RPMI7951 (cell line): ENCODE measurements at regions not wholly inside any gene's neighbourhood (a gene's known extent, or its start where the extent isn't known, plus 50 kb on each side); places are given as distances from the start of the nearest gene placed in this dataset.
"Not testable (repeated sequence)": the region's sequence is repeated elsewhere in the genome, so short reads cannot be mapped to it uniquely, and the experiment has no call there.

Source experiments
- DNase-seq: peaks from one replicate; pipeline ENCODE4 v3.0.0-alpha.2; 2012; ENCODE audit warnings: low read depth

DNA sequence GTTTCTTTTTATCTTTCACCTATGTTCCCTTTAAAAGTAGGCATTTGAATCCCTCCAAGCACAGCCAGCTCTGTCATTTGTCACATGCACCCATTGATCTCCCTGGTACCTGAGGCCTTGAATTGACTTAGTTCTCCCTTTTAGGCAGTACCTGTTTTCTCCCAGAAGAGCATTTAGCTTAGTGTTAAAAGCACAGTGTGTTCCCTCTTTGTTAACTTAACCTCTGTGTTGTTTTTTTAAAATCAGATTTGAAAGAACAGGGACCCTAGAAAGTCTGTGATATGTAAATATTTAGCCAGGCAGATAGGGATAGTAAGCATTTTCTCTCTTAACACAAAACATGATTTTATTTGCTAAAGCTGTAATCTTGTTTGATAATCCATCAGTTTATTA lies 113.8 kb upstream of the SPATA31D4 start:
- DNase-seq, result no peak

GRCh38 chr9:81814794-81815464 lies 113.3 kb upstream of the SPATA31D4 start:
- no peak for DNase-seq

DNA sequence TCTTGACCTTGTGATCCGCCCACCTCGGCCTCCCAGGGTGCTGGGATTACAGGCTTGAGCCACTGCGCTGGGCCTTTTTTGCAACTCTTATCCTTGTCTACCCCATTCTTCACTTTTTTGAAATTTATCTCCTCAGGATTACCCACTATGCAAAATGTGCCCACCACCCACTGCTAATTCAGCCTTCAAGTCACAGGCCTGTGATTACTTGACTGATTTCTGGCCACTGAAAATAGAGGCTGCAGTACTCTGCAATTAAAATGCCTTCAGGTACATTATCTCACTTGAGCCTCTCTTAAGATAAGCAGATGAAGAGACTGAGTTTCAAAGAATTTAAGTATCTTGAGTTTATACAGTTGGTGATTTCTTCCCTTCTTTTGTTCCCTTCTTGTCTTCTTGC lies 112.4 kb upstream of the SPATA31D4 start:
- DNase-seq, result no peak

DNA sequence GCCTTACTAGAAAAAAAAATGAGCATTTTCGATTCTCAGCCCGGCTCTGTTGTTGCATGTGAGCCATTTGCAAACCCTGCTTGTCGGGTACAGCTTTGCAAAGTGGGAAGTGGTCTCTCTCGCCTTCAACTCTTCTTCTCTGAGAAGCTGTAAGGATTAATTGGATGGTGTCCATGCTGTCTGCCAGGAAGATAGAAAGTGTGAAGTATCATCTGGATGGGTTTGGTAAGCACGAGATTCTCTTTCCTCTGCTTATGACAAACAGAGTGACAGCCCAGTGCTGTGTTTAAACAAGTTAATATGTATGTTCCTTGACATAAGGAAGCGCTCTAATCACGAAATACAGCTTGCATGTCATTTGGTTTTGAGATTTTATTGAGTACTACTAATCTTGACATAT lies 109.1 kb upstream of the SPATA31D4 start:
- DNase-seq, result no peak

- no peak for DNase-seq
Observed at GRCh38 chr9:81819859-81820546, 108.2 kb upstream of the SPATA31D4 start.

- no peak for DNase-seq
Observed at GRCh38 chr9:81822301-81822865, 105.8 kb upstream of the SPATA31D4 start.

GRCh38 chr9:81822967-81823366 lies 105.3 kb upstream of the SPATA31D4 start:
- DNase-seq, result no peak

DNA sequence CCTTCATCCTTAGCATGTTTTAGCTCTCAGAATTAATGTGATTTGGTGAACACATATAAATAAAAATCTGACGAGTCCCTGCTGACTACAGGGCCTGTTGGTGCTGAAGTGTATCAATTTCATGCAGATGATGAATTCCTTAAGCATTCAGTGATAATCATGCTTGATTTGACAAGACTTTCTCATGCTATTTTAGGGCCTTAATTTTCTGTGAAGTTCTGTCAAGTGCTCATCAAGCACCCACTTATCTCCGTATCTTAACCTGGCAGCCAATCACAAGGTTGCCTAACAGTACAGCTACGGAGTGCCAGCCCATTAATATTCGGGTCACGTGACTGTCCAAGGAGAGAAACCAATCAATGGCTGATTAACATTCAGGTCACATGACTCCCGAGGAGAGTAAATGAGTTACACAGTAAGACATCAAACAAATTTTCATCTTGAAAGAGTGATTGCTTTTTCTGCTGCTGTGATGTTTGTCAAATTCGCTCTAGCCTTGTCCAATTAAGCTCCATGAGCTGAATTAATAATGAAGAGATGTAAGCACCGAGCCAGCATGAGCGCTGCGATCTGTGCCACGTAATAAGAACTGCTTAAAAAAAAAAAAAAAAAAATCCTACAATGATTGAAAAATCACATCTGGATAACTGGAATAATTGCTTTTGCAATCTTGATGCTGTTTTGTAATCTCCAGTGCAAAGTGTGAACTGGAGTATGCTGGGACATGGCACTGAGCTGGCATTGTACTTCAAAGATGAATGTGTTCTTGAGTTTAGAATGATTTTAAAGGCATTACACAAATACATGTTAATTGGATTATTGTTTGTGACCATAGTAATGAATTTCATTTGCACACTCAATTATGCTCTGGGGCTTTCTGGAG lies 104.3 kb upstream of the SPATA31D4 start:
- DNase-seq, result no peak

DNA sequence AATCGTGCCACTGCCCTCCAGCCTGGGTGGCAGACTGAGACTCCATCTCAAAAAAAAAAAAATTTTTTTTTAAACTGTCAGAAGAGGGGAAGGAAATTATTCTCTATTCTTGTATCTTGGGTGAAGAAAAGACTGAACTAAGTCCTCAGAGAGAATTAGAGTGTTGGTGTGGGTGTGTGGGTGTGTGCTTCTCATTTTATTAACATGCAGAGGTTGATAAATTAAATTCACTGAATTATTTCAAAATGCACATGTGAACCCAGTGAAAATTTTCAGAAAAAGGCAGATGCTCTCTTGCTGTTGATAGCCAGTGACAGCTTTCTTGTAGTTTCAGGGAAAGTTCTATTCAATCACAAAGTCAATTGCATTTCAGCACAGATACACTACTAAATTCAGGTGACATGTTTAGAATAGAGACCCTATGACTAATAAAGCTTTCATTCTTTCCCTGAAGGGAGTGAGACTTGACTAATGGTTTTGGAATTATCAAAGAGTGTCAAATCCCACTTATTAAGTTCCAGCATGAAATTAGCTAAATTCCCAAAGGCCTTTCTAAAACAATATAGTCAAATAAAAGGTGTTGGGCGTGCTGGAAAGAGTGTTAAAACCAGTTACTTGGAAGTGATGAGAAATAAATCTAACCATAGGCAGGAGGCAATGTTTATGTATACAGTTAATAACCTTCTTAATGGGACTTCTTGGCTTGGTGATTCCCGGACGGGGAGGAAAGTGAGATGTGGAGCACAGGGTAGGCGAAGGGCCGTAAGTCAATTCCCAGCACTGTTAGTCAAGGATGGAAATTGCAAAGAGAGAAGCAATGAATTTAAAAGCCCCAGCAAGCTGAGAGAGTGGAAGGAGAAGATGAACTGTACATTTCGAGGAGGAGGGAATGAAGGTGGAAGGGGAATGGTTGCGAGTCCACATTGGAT lies 103.2 kb upstream of the SPATA31D4 start:
- peak; percentile 23 for DNase-seq

DNA sequence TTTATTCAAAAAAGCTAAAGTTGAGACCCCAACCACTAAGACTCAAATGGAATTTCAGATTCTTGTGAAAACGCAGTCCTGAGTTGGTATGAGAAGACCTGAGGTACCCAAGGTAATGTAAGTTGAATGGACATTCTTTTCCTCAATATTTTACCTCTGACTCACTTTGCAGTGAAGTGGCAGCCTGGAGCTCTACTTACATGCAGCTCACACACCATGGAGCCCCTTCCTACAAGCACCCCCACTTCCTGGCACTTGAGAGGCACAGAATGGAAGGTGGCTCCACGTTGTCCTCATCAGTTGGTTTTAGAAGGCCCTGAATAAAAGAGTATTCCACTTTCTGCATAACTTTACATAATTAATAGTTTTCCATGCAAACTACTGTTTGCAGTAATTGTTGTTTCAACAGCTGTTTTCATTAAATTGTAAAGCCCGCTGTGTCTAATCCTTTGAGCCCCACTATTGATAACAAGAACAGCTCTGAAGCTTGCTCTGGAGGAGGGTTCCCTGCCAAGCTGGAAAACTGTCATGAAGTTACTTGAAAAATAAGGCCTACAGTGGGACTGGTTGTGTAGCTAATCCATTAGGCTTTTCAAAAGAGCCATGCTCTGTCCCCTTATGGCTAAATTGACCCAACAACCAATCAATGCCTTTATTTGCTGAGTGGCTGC lies 102.2 kb upstream of the SPATA31D4 start:
- peak; percentile 33 for DNase-seq

- DNase-seq, result peak; percentile 55
Observed at GRCh38 chr9:81826517-81826906, 101.7 kb upstream of the SPATA31D4 start.

GRCh38 chr9:81827616-81828296 lies 100.5 kb upstream of the SPATA31D4 start:
- DNase-seq, result no peak

DNA sequence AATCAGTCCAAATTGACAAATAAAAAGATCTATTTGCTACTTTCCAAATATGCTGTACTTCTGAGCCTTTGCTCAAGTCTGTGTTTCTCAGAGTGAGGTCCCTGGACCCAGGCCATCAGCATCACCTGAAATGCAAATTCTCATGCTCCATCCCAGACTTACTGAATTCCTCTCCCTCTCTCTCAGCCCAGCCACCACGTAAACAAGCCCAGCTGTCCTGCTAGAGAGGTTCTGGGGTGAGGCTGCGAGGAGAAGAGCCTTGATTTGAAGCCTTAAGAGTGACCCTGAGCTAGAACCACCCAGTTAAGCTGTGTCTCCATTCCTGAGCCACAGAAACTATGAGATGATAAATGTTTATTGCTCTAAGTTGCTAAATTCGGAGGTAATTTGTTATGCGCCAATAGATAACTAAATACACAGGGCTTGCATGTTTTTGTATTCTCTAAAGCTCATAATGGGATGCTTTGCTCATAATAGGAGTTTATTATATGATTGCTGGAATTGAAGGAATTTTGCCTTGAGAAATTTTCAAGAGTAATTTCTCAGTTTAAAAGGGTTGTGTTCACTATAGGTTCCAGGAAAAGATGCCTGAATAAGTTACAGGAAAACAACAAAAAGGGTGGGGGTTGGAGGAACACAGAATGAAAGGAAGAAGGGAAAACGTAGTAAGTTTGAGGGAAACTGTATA lies 98.9 kb upstream of the SPATA31D4 start:
- no peak for DNase-seq

GRCh38 chr9:81830431-81830830 lies 97.8 kb upstream of the SPATA31D4 start:
- not testable (repeated sequence) for DNase-seq

GRCh38 chr9:81832571-81833285 lies 95.5 kb upstream of the SPATA31D4 start:
- DNase-seq, result peak; percentile 57

- DNase-seq, result peak; percentile 64
Observed at GRCh38 chr9:81833563-81834345, 94.5 kb upstream of the SPATA31D4 start.

GRCh38 chr9:81841333-81841732 lies 86.9 kb upstream of the SPATA31D4 start:
- DNase-seq, result no peak

DNA sequence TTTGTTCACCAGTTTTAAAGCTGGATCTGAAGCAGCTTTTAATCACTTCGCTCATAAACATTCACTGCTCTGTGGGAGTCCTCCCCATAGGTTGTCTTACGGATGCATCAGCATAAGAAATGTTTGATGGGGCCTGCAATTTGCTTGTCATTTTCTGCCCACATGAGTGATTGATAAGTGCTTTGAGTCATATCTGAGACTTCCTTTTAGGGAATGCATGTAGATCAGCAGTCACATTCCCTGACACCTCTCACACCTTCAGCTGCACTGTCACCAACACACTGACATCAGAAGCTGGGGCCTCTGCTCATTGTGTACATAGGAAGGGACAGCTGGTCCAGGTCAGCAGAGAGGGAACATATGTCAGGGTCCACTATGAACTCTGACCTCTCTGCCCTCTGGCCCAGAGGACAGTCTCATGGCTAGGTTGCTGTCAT lies 84.1 kb upstream of the SPATA31D4 start:
- DNase-seq, result no peak
